NCI-H1436 (cell line): ENCODE measurements at regions not wholly inside any gene's neighbourhood (a gene's known extent, or its start where the extent isn't known, plus 50 kb on each side); places are given as distances from the start of the nearest gene placed in this dataset.

Experiments used
- DNase-seq: peaks from one replicate; lab custom pipeline; 2025; lab: John Stamatoyannopoulos, UW

- no peak for DNase-seq
Observed at GRCh38 chr6:169945117-169945516, 193.7 kb downstream of the ERMARD start.

- no peak for DNase-seq
Observed at GRCh38 chr6:169944415-169944814, 193.0 kb downstream of the ERMARD start.

GRCh38 chr6:169944061-169944337 lies 192.6 kb downstream of the ERMARD start:
- no peak for DNase-seq

GRCh38 chr6:169943241-169944060 lies 192.0 kb downstream of the ERMARD start:
- no peak for DNase-seq

- DNase-seq = no peak
Observed at GRCh38 chr6:169942173-169942572, 190.8 kb downstream of the ERMARD start.

- no peak for DNase-seq
Observed at GRCh38 chr6:169940481-169941271, 189.3 kb downstream of the ERMARD start.

GRCh38 chr6:169939554-169940164 lies 188.2 kb downstream of the ERMARD start:
- DNase-seq = no peak

GRCh38 chr6:169938731-169939130 lies 187.3 kb downstream of the ERMARD start:
- DNase-seq = no peak

- no peak for DNase-seq
Observed at GRCh38 chr6:169938262-169938701, 186.9 kb downstream of the ERMARD start.

- DNase-seq = no peak
Observed at GRCh38 chr6:169937389-169938261, 186.2 kb downstream of the ERMARD start.

GRCh38 chr6:169936355-169936975 lies 185.0 kb downstream of the ERMARD start:
- DNase-seq = no peak

GRCh38 chr6:169935861-169936260 lies 184.4 kb downstream of the ERMARD start:
- no peak for DNase-seq

- DNase-seq = no peak
Observed at GRCh38 chr6:169935348-169935718, 183.9 kb downstream of the ERMARD start.

- no peak for DNase-seq
Observed at GRCh38 chr6:169934699-169935347, 183.4 kb downstream of the ERMARD start.

- DNase-seq = no peak
Observed at GRCh38 chr6:169933839-169934698, 182.6 kb downstream of the ERMARD start.

GRCh38 chr6:169933251-169933821 lies 181.9 kb downstream of the ERMARD start:
- DNase-seq = peak; percentile 38

- no peak for DNase-seq
Observed at GRCh38 chr6:169932491-169932890, 181.1 kb downstream of the ERMARD start.

- DNase-seq = no peak
Observed at GRCh38 chr6:169931261-169931660, 179.8 kb downstream of the ERMARD start.

- DNase-seq = no peak
Observed at GRCh38 chr6:169930799-169931198, 179.4 kb downstream of the ERMARD start.

- no peak for DNase-seq
Observed at GRCh38 chr6:169927711-169928110, 176.3 kb downstream of the ERMARD start.
